Liver (tissue), 8 donors: ENCODE measurements at regions not wholly inside any gene's neighbourhood (a gene's known extent, or its start where the extent isn't known, plus 50 kb on each side); places are given as distances from the start of the nearest gene placed in this dataset.

Experiments used
- DNase-seq: peaks from one replicate; pipeline ENCODE4 v3.0.0-alpha.2; 2017; ENCODE audit warnings: low spot score
- H3K27ac ChIP-seq, 2 donors: one replicate each; pipeline ENCODE4 v1.7.0; 2013; ENCODE audit warnings: inconsistent platforms in 2 of 2, low read length in 2 of 2, control low read depth in 1 of 2, low read depth in 1 of 2, mild to moderate bottlenecking in 1 of 2
- H3K27me3 ChIP-seq, 4 donors: one replicate each; pipeline versions ENCODE4 v1.6.1 to v1.7.0; 2013; ENCODE audit warnings: low read length in 3 of 4, inconsistent platforms in 1 of 4, mild to moderate bottlenecking in 1 of 4, moderate library complexity in 1 of 4; ENCODE audit not compliant: control insufficient read depth in 4 of 4, insufficient read depth in 4 of 4
- H3K36me3 ChIP-seq, 4 donors: one replicate each; pipeline versions ENCODE4 v1.6.1 to v1.7.0; 2013; ENCODE audit warnings: low read length in 3 of 4, mild to moderate bottlenecking in 3 of 4, low read depth in 1 of 4, moderate library complexity in 1 of 4; ENCODE audit not compliant: control insufficient read depth in 4 of 4, insufficient read depth in 3 of 4
- H3K4me1 ChIP-seq, 4 donors: one replicate each; pipeline versions ENCODE4 v1.6.1 to v1.7.0; 2013; ENCODE audit warnings: low read length in 3 of 4, mild to moderate bottlenecking in 3 of 4, moderate library complexity in 1 of 4; ENCODE audit not compliant: control insufficient read depth in 4 of 4, insufficient read depth in 4 of 4
- H3K4me3 ChIP-seq, 3 donors: one replicate each; pipeline versions ENCODE4 v1.6.1 to v1.7.0; 2013; ENCODE audit warnings: low read length in 3 of 3, control low read depth in 1 of 3, low read depth in 1 of 3, mild to moderate bottlenecking in 1 of 3
- H3K9ac ChIP-seq, 2 donors: one replicate each; pipeline ENCODE4 v1.7.0; 2013; ENCODE audit warnings: low read length in 2 of 2, mild to moderate bottlenecking in 2 of 2, moderate library complexity in 2 of 2, control low read depth in 1 of 2, low read depth in 1 of 2
- H3K9me3 ChIP-seq, 4 donors: one replicate each; pipeline versions ENCODE4 v1.6.1 to v1.7.0; 2013; ENCODE audit warnings: low read length in 3 of 4; ENCODE audit not compliant: control insufficient read depth in 4 of 4
- ATF3 ChIP-seq: IDR thresholded peaks from 2 replicates; pipeline ENCODE4 v1.6.1; 2016; ENCODE audit warnings: antibody characterized with exemption
- CTCF ChIP-seq: fragments of 150-350 bp; IDR thresholded peaks from 2 replicates; pipeline ENCODE4 v1.5.1; 2017; ENCODE audit warnings: improper control_type of control experiment, low read depth, low read length; ENCODE audit not compliant: missing input control
- EGR1 ChIP-seq, 2 donors: IDR thresholded peaks; 2 replicates each; pipeline ENCODE4 v1.6.1; 2016 to 2018; ENCODE audit warnings: antibody characterized with exemption in 2 of 2, low read depth in 2 of 2
- FOXA1 ChIP-seq: IDR thresholded peaks from 2 replicates; pipeline ENCODE4 v1.6.1; 2016; ENCODE audit warnings: antibody characterized with exemption
- FOXA2 ChIP-seq: IDR thresholded peaks from 2 replicates; pipeline ENCODE4 v1.6.1; 2016; ENCODE audit warnings: antibody characterized with exemption
- HNF4A ChIP-seq, 2 donors: conservative IDR thresholded peaks; 2 replicates each; pipeline ENCODE4 v1.6.1; 2016; ENCODE audit warnings: antibody characterized with exemption in 2 of 2, mild to moderate bottlenecking in 2 of 2
- JUND ChIP-seq, 2 donors: IDR thresholded peaks; 2 replicates each; pipeline ENCODE4 v1.6.1; 2016; ENCODE audit warnings: antibody characterized with exemption in 2 of 2
- NR2F2 ChIP-seq: IDR thresholded peaks from 2 replicates; pipeline ENCODE4 v1.6.1; 2016; ENCODE audit warnings: antibody characterized with exemption
- RAD21 ChIP-seq, 2 donors: IDR thresholded peaks; 2 replicates each; pipeline ENCODE4 v1.6.1; 2016; ENCODE audit warnings: antibody characterized with exemption in 2 of 2, mild to moderate bottlenecking in 2 of 2
- RXRA ChIP-seq, 2 donors: IDR thresholded peaks; 2 replicates each; pipeline ENCODE4 v1.6.1; 2017 to 2018; ENCODE audit warnings: antibody characterized with exemption in 2 of 2, mild to moderate bottlenecking in 1 of 2
- SP1 ChIP-seq: IDR thresholded peaks from 2 replicates; pipeline ENCODE4 v1.6.1; 2018; ENCODE audit warnings: antibody characterized with exemption, mild to moderate bottlenecking
- TAF1 ChIP-seq: conservative IDR thresholded peaks from 2 replicates; pipeline ENCODE4 v1.6.1; 2016; ENCODE audit warnings: antibody characterized with exemption, mild to moderate bottlenecking
- YY1 ChIP-seq: IDR thresholded peaks from 2 replicates; pipeline ENCODE4 v1.6.1; 2016; ENCODE audit warnings: antibody characterized with exemption, mild to moderate bottlenecking
- whole genome bisulfite sequencing: extraction: QIAGEN DNeasy Blood & Tissue Kit; methylation state at CpG from one replicate; pipeline ENCODE4 v1.1.7; 2013; 5-methylcytosine and 5-hydroxymethylcytosine counted together
- TF ChIP-seq, protein P1 (sequence below): IDR thresholded peaks from 2 replicates; pipeline ENCODE4 v1.6.1; 2016; ENCODE audit warnings: antibody characterized with exemption
- TF ChIP-seq, protein P2 (sequence below): IDR thresholded peaks from 2 replicates; pipeline ENCODE4 v1.6.1; 2016; ENCODE audit warnings: antibody characterized with exemption, mild to moderate bottlenecking
- donor health status: healthy.
- donor health status: healthy.
- donor health status: healthy.
- donor health status: healthy.
- donor health status: healthy.

DNA sequence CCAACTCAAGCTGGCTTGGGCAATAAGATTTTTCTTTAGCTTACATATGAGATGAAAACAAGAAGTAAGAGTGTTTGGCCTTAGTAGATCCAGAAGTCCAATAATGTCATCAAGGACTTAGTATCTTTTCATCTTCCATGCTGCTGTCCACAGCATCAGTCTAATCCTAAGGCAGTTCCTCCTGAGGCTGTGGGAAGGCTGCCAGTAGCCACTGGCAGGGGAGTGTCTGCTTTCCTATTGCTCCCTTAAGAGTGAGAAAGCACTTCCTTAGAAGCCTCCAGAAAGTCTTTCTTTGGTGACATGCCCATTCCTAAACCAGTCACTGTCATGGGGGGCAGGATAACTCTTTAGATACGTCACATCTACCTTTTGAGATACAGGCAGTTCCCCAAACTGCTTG lies 317.7 kb downstream of the BMP4 start:
- Histone ChIP-seq H3K9ac (no peak overlapping the region), H3K9me3 (no peaks in the 10 kb centered on the region), H3K4me3 (no peak overlapping the region), H3K36me3 (no peaks in the 10 kb centered on the region), H3K27me3 (no peaks in the 10 kb centered on the region), H3K27ac (no peak overlapping the region), H3K4me1 (no peaks in the 10 kb centered on the region)
- no peak for DNase-seq
- TF ChIP-seq FOXA2 (no peak), YY1 (no peak), FOXA1 (no peak), ATF3 (no peak), EGR1 (IDR thresholded peaks at IDR 0.05; ENCODE audit: low read depth in 2 of 2) (no peak), SP1 (no peak), NR2F2 (no peak), HNF4A (conservative IDR thresholded peaks at IDR 0.05) (no peak), JUND (IDR thresholded peaks at IDR 0.05) (no peak), TAF1 (no peak), RAD21 (IDR thresholded peaks at IDR 0.05) (no peak), RXRA (IDR thresholded peaks at IDR 0.05) (no peak)
- TF ChIP-seq, protein P1, sequence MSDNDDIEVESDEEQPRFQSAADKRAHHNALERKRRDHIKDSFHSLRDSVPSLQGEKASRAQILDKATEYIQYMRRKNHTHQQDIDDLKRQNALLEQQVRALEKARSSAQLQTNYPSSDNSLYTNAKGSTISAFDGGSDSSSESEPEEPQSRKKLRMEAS = no peak
- TF ChIP-seq, protein P2, sequence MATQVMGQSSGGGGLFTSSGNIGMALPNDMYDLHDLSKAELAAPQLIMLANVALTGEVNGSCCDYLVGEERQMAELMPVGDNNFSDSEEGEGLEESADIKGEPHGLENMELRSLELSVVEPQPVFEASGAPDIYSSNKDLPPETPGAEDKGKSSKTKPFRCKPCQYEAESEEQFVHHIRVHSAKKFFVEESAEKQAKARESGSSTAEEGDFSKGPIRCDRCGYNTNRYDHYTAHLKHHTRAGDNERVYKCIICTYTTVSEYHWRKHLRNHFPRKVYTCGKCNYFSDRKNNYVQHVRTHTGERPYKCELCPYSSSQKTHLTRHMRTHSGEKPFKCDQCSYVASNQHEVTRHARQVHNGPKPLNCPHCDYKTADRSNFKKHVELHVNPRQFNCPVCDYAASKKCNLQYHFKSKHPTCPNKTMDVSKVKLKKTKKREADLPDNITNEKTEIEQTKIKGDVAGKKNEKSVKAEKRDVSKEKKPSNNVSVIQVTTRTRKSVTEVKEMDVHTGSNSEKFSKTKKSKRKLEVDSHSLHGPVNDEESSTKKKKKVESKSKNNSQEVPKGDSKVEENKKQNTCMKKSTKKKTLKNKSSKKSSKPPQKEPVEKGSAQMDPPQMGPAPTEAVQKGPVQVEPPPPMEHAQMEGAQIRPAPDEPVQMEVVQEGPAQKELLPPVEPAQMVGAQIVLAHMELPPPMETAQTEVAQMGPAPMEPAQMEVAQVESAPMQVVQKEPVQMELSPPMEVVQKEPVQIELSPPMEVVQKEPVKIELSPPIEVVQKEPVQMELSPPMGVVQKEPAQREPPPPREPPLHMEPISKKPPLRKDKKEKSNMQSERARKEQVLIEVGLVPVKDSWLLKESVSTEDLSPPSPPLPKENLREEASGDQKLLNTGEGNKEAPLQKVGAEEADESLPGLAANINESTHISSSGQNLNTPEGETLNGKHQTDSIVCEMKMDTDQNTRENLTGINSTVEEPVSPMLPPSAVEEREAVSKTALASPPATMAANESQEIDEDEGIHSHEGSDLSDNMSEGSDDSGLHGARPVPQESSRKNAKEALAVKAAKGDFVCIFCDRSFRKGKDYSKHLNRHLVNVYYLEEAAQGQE = no peak
- WGBS = 95% methylated on average over 1 of the region's 1 CpG

DNA sequence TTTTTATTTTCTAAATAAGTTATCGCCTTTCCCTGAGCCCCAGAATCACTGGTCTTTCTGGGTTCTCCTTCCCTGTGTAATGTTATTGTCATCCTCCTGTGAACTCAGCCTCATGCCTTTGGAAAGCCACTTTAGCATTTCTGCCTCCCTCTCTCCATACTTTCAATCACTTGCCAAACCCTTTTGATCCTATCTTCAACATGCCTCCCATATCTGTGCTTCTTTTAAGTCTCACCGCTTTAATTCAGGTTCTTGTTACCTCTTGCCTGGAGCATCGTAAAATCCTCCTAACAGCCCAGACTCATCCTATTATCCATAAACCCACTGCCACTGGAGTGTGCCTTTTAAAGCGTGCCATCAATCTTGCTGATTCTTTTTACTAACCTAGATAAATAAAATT lies 321.8 kb downstream of the BMP4 start:
- Histone ChIP-seq H3K27ac (no peak overlapping the region), H3K27me3 (no peaks in the 10 kb centered on the region), H3K9ac (no peak overlapping the region), H3K4me3 (no peak overlapping the region), H3K4me1 (no peaks in the 10 kb centered on the region), H3K9me3 (no peaks in the 10 kb centered on the region), H3K36me3 (no peaks in the 10 kb centered on the region)
- TF ChIP-seq FOXA2 = no peak
- TF ChIP-seq, protein P1 = no peak
- TF ChIP-seq TAF1 = no peak
- no peak for TF ChIP-seq SP1
- TF ChIP-seq CTCF = no peak
- TF ChIP-seq, protein P2 = no peak
- no peak for TF ChIP-seq HNF4A (conservative IDR thresholded peaks at IDR 0.05)
- 90% methylated on average over 4 of the region's 4 CpGs for WGBS
- no peak for DNase-seq
